ENCODE measurements at regions not wholly inside any gene's neighbourhood (a gene's known extent, or its start where the extent isn't known, plus 50 kb on each side); places are given as distances from the start of the nearest gene placed in this dataset.

- no peaks in the 10 kb centered on the region for H3K27me3 Mint-ChIP-seq (ENCODE audit: insufficient read depth, unreplicated experiment)
- H3K36me3 Mint-ChIP-seq (ENCODE audit: insufficient read depth, unreplicated experiment), result no peaks in the 10 kb centered on the region
- H3K4me3 ChIP-seq (ENCODE audit: low read depth, low read length), result no peak overlapping the region
- ChIA-PET CTCF (no interaction called here), POLR2A (no interaction called here)
- no peaks in the 10 kb centered on the region for H3K36me3 ChIP-seq (ENCODE audit: control insufficient read depth, insufficient read depth, low read length)
- no peak overlapping the region for H3K27ac Mint-ChIP-seq (ENCODE audit: unreplicated experiment)
- H3K9me3 Mint-ChIP-seq (ENCODE audit: unreplicated experiment), result no peaks in the 10 kb centered on the region
- TF ChIP-seq CTCF (IDR thresholded peaks at IDR 0.05; ENCODE audit: insufficient read depth in 1 of 2, low read depth in 1 of 2, low read length in 1 of 2, severe bottlenecking in 1 of 2, unreplicated experiment in 1 of 2), result no peak
- H3K27me3 ChIP-seq (replicated peaks; ENCODE audit: control insufficient read depth, insufficient read depth, low read length), result no peaks in the 10 kb centered on the region
- no peaks in the 10 kb centered on the region for H3K9me3 ChIP-seq
- no peak for DNase-seq
- BruUV-seq (replicated peaks), result no TSS peak
- intact Hi-C loops (cut with micrococcal nuclease; ENCODE audit: unreplicated experiment), result no loop called here
- no peaks in the 10 kb centered on the region for H3K4me1 Mint-ChIP-seq (ENCODE audit: low read depth, unreplicated experiment)
- H3K4me3 Mint-ChIP-seq (ENCODE audit: unreplicated experiment), result no peak overlapping the region
- H3K4me1 ChIP-seq, result no peaks in the 10 kb centered on the region
Observed at GRCh38 chr1:81157686-81158085, 643.0 kb upstream of the ADGRL2 start.

GRCh38 chr1:81156887-81157286 is 643.8 kb upstream of the ADGRL2 start:
- no peaks in the 10 kb centered on the region for H3K36me3 ChIP-seq (ENCODE audit: control insufficient read depth, insufficient read depth, low read length)
- BruUV-seq (replicated peaks), result no TSS peak
- ChIA-PET POLR2A (no interaction called here), CTCF (no interaction called here)
- TF ChIP-seq CTCF (IDR thresholded peaks at IDR 0.05; ENCODE audit: insufficient read depth in 1 of 2, low read depth in 1 of 2, low read length in 1 of 2, severe bottlenecking in 1 of 2, unreplicated experiment in 1 of 2), result no peak
- no peak for DNase-seq
- H3K4me3 ChIP-seq (ENCODE audit: low read depth, low read length), result no peak overlapping the region
- no peaks in the 10 kb centered on the region for H3K27me3 ChIP-seq (replicated peaks; ENCODE audit: control insufficient read depth, insufficient read depth, low read length)
- intact Hi-C loops (cut with micrococcal nuclease; ENCODE audit: unreplicated experiment), result no loop called here
- Mint-ChIP-seq H3K9me3 (ENCODE audit: unreplicated experiment) (no peaks in the 10 kb centered on the region), H3K27ac (ENCODE audit: unreplicated experiment) (no peak overlapping the region), H3K4me1 (ENCODE audit: low read depth, unreplicated experiment) (no peaks in the 10 kb centered on the region), H3K27me3 (ENCODE audit: insufficient read depth, unreplicated experiment) (no peaks in the 10 kb centered on the region), H3K36me3 (ENCODE audit: insufficient read depth, unreplicated experiment) (no peaks in the 10 kb centered on the region), H3K4me3 (ENCODE audit: unreplicated experiment) (no peak overlapping the region)
- no peaks in the 10 kb centered on the region for H3K9me3 ChIP-seq
- H3K4me1 ChIP-seq, result no peaks in the 10 kb centered on the region

- H3K9me3 Mint-ChIP-seq (ENCODE audit: unreplicated experiment), result no peaks in the 10 kb centered on the region
- no peak overlapping the region for H3K4me3 Mint-ChIP-seq (ENCODE audit: unreplicated experiment)
- intact Hi-C loops (cut with micrococcal nuclease; ENCODE audit: unreplicated experiment), result no loop called here
- Histone ChIP-seq H3K27me3 (replicated peaks; ENCODE audit: control insufficient read depth, insufficient read depth, low read length) (no peaks in the 10 kb centered on the region), H3K4me3 (ENCODE audit: low read depth, low read length) (no peak overlapping the region), H3K9me3 (no peaks in the 10 kb centered on the region), H3K4me1 (no peaks in the 10 kb centered on the region), H3K36me3 (ENCODE audit: control insufficient read depth, insufficient read depth, low read length) (no peaks in the 10 kb centered on the region)
- ChIA-PET POLR2A (no interaction called here), CTCF (no interaction called here)
- TF ChIP-seq CTCF (IDR thresholded peaks at IDR 0.05; ENCODE audit: insufficient read depth in 1 of 2, low read depth in 1 of 2, low read length in 1 of 2, severe bottlenecking in 1 of 2, unreplicated experiment in 1 of 2), result no peak
- no peaks in the 10 kb centered on the region for H3K36me3 Mint-ChIP-seq (ENCODE audit: insufficient read depth, unreplicated experiment)
- H3K4me1 Mint-ChIP-seq (ENCODE audit: low read depth, unreplicated experiment), result no peaks in the 10 kb centered on the region
- no TSS peak for BruUV-seq (replicated peaks)
- DNase-seq, result no peak
- H3K27ac Mint-ChIP-seq (ENCODE audit: unreplicated experiment), result no peak overlapping the region
- no peaks in the 10 kb centered on the region for H3K27me3 Mint-ChIP-seq (ENCODE audit: insufficient read depth, unreplicated experiment)
Observed at GRCh38 chr1:81155131-81155530, 645.6 kb upstream of the ADGRL2 start.

Data from Caco-2 (cell line).